WTC11 (cell line): ENCODE measurements at regions not wholly inside any gene's neighbourhood (a gene's known extent, or its start where the extent isn't known, plus 50 kb on each side); places are given as distances from the start of the nearest gene placed in this dataset.

Experiments used
- ATAC-seq: fragments of 200-7000 bp; cut with Tn5 transposase; 2 replicates; pipeline ENCODE4 v1.10.0; 2021; ENCODE audit warnings: mild to moderate bottlenecking, moderate library complexity
- CTCF ChIA-PET: fragments of 300-600 bp; sonication (Branson Sonifier 250); formaldehyde crosslinking; loops from one replicate; lab custom pipeline; 2021; ENCODE audit warnings: antibody characterized with exemption; lab: Charles Lee
- POLR2A ChIA-PET: fragments of 350-600 bp; sonication (Branson Sonifier 250); formaldehyde crosslinking; loops from one replicate; lab custom pipeline; 2021; ENCODE audit warnings: antibody characterized with exemption; lab: Charles Lee
- DNase-seq: peaks from one replicate; pipeline ENCODE4 v3.0.0; 2021; ENCODE audit warnings: low spot score
- H3K27ac Mint-ChIP-seq: 2 replicates; pipeline ENCODE4 v1.8.0; 2021; ENCODE audit warnings: mixed read lengths
- H3K27me3 Mint-ChIP-seq: 2 replicates; pipeline ENCODE4 v1.8.0; 2021; ENCODE audit warnings: low read depth, mild to moderate bottlenecking, moderate library complexity, mixed read lengths
- H3K36me3 Mint-ChIP-seq: 2 replicates; pipeline ENCODE4 v1.8.0; 2021; ENCODE audit warnings: mixed read lengths
- H3K4me1 Mint-ChIP-seq: 2 replicates; pipeline ENCODE4 v1.8.0; 2022; ENCODE audit warnings: mixed read lengths
- H3K4me3 Mint-ChIP-seq: 2 replicates; pipeline ENCODE4 v1.8.0; 2021; ENCODE audit warnings: mild to moderate bottlenecking, moderate library complexity, mixed read lengths
- H3K9me3 Mint-ChIP-seq: 2 replicates; pipeline ENCODE4 v1.8.0; 2021; ENCODE audit warnings: mixed read lengths
- ATF1 ChIP-seq: sonication (generic); formaldehyde crosslinking; IDR thresholded peaks from 2 replicates; pipeline ENCODE4 v1.8.1; 2023; ENCODE audit warnings: mild to moderate bottlenecking, moderate library complexity, missing genetic modification reagents
- GRHL2 ChIP-seq: fragments of 250-450 bp; sonication (Bioruptor Pico); IDR thresholded peaks from 2 replicates; pipeline ENCODE4 v1.8.0; 2022; ENCODE audit warnings: mild to moderate bottlenecking, moderate library complexity; ENCODE audit not compliant: insufficient replicate concordance, severe bottlenecking
- GTF2I ChIP-seq: fragments of 250-450 bp; sonication (Bioruptor Pico); conservative IDR thresholded peaks from 2 replicates; pipeline ENCODE4 v1.4.0; 2021; ENCODE audit warnings: mild to moderate bottlenecking
- JAZF1 ChIP-seq: fragments of 250-450 bp; sonication (Bioruptor Pico); IDR thresholded peaks from 2 replicates; pipeline ENCODE4 v1.9.0; 2021; ENCODE audit warnings: moderate library complexity, mild to moderate bottlenecking, inconsistent platforms
- NFE2L1 ChIP-seq: sonication (generic); formaldehyde crosslinking; IDR thresholded peaks from 2 replicates; pipeline ENCODE4 v1.8.1; 2023; ENCODE audit warnings: missing genetic modification reagents
- NFYB ChIP-seq: sonication (generic); formaldehyde crosslinking; conservative IDR thresholded peaks from 2 replicates; pipeline ENCODE4 v1.8.0; 2022; ENCODE audit warnings: low read depth, missing genetic modification reagents
- SOX15 ChIP-seq: fragments of 250-450 bp; sonication (Bioruptor Pico); IDR thresholded peaks from 2 replicates; pipeline ENCODE4 v1.9.0; 2021; ENCODE audit warnings: mild to moderate bottlenecking
- SP1 ChIP-seq: sonication (generic); formaldehyde crosslinking; conservative IDR thresholded peaks from 2 replicates; pipeline ENCODE4 v1.8.1; 2022; ENCODE audit warnings: missing genetic modification reagents
- TCF7 ChIP-seq: sonication (generic); formaldehyde crosslinking; IDR thresholded peaks from 2 replicates; pipeline ENCODE4 v1.8.0; 2022; ENCODE audit warnings: mild to moderate bottlenecking, low read depth, missing genetic modification reagents, moderate library complexity
- ZNF219 ChIP-seq: sonication (generic); formaldehyde crosslinking; IDR thresholded peaks from 2 replicates; pipeline ENCODE4 v1.8.0; 2023; ENCODE audit warnings: missing genetic modification reagents, mild to moderate bottlenecking, borderline replicate concordance
- ZNF317 ChIP-seq: sonication (generic); formaldehyde crosslinking; IDR thresholded peaks from 2 replicates; pipeline ENCODE4 v1.8.1; 2023; ENCODE audit warnings: low read depth, mild to moderate bottlenecking, moderate library complexity, missing genetic modification reagents, borderline replicate concordance
- TF ChIP-seq, protein P1 (sequence below): sonication (generic); formaldehyde crosslinking; IDR thresholded peaks from 2 replicates; pipeline ENCODE4 v1.8.0; 2022; ENCODE audit warnings: mild to moderate bottlenecking, missing genetic modification reagents
- TF ChIP-seq, protein P2 (sequence below): sonication (generic); formaldehyde crosslinking; IDR thresholded peaks from 2 replicates; pipeline ENCODE4 v1.8.1; 2023; ENCODE audit warnings: mild to moderate bottlenecking, moderate library complexity, missing genetic modification reagents
- TF ChIP-seq, protein P3 (sequence below): fragments of 250-450 bp; sonication (Bioruptor Pico); IDR thresholded peaks from 2 replicates; pipeline ENCODE4 v1.9.0; 2021; ENCODE audit warnings: mild to moderate bottlenecking, borderline replicate concordance
- TF ChIP-seq, protein P4 (sequence below): sonication (generic); formaldehyde crosslinking; IDR thresholded peaks from 2 replicates; pipeline ENCODE4 v1.8.0; 2022; ENCODE audit warnings: mild to moderate bottlenecking, missing genetic modification reagents
- TF ChIP-seq, protein P5 (sequence below): sonication (generic); formaldehyde crosslinking; conservative IDR thresholded peaks from 2 replicates; pipeline ENCODE4 v1.8.1; 2022; ENCODE audit warnings: mild to moderate bottlenecking, missing genetic modification reagents
- TF ChIP-seq, protein P6 (sequence below): sonication (generic); formaldehyde crosslinking; IDR thresholded peaks from 2 replicates; pipeline ENCODE4 v1.8.0; 2023; ENCODE audit warnings: missing genetic modification reagents
- TF ChIP-seq, protein P7 (sequence below): fragments of 250-450 bp; sonication (Bioruptor Pico); IDR thresholded peaks from 2 replicates; pipeline ENCODE4 v1.9.0; 2021; ENCODE audit warnings: mild to moderate bottlenecking

DNA sequence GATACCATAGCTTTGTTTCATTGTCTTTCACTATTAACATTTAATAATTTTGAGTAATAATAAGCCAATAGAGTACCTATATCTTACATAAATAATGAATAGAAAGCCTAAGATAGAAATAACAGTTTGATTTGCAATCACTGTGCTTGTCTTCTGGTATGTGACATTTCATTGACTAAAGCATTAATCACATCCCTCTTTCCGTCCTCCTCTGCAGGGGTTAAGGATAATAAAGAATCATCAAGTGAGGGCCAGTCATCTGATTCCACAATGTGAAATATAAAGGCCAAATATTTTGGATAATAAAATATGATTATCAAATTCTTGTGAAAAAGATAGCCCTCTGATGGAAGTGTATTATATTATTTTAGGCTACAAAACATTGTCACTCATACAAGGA is 2073.4 kb downstream of the ARAP2 start:
- POLR2A ChIA-PET = no interaction called here
- TF ChIP-seq, protein P1, sequence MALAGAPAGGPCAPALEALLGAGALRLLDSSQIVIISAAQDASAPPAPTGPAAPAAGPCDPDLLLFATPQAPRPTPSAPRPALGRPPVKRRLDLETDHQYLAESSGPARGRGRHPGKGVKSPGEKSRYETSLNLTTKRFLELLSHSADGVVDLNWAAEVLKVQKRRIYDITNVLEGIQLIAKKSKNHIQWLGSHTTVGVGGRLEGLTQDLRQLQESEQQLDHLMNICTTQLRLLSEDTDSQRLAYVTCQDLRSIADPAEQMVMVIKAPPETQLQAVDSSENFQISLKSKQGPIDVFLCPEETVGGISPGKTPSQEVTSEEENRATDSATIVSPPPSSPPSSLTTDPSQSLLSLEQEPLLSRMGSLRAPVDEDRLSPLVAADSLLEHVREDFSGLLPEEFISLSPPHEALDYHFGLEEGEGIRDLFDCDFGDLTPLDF (CRISPR knock-in tag) = no peak
- TF ChIP-seq TCF7 (CRISPR knock-in tag) (no peak), NFYB (CRISPR knock-in tag) (no peak), SP1 (CRISPR knock-in tag) (no peak), NFE2L1 (CRISPR knock-in tag) (no peak), GTF2I (no peak), ZNF219 (CRISPR knock-in tag) (no peak)
- TF ChIP-seq, protein P2, sequence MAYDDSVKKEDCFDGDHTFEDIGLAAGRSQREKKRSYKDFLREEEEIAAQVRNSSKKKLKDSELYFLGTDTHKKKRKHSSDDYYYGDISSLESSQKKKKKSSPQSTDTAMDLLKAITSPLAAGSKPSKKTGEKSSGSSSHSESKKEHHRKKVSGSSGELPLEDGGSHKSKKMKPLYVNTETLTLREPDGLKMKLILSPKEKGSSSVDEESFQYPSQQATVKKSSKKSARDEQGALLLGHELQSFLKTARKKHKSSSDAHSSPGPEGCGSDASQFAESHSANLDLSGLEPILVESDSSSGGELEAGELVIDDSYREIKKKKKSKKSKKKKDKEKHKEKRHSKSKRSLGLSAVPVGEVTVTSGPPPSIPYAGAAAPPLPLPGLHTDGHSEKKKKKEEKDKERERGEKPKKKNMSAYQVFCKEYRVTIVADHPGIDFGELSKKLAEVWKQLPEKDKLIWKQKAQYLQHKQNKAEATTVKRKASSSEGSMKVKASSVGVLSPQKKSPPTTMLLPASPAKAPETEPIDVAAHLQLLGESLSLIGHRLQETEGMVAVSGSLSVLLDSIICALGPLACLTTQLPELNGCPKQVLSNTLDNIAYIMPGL (CRISPR knock-in tag) = no peak
- TF ChIP-seq, protein P3, sequence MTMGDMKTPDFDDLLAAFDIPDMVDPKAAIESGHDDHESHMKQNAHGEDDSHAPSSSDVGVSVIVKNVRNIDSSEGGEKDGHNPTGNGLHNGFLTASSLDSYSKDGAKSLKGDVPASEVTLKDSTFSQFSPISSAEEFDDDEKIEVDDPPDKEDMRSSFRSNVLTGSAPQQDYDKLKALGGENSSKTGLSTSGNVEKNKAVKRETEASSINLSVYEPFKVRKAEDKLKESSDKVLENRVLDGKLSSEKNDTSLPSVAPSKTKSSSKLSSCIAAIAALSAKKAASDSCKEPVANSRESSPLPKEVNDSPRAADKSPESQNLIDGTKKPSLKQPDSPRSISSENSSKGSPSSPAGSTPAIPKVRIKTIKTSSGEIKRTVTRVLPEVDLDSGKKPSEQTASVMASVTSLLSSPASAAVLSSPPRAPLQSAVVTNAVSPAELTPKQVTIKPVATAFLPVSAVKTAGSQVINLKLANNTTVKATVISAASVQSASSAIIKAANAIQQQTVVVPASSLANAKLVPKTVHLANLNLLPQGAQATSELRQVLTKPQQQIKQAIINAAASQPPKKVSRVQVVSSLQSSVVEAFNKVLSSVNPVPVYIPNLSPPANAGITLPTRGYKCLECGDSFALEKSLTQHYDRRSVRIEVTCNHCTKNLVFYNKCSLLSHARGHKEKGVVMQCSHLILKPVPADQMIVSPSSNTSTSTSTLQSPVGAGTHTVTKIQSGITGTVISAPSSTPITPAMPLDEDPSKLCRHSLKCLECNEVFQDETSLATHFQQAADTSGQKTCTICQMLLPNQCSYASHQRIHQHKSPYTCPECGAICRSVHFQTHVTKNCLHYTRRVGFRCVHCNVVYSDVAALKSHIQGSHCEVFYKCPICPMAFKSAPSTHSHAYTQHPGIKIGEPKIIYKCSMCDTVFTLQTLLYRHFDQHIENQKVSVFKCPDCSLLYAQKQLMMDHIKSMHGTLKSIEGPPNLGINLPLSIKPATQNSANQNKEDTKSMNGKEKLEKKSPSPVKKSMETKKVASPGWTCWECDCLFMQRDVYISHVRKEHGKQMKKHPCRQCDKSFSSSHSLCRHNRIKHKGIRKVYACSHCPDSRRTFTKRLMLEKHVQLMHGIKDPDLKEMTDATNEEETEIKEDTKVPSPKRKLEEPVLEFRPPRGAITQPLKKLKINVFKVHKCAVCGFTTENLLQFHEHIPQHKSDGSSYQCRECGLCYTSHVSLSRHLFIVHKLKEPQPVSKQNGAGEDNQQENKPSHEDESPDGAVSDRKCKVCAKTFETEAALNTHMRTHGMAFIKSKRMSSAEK (CRISPR knock-in tag) = no peak
- TF ChIP-seq, protein P4, sequence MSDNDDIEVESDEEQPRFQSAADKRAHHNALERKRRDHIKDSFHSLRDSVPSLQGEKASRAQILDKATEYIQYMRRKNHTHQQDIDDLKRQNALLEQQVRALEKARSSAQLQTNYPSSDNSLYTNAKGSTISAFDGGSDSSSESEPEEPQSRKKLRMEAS (CRISPR knock-in tag) = no peak
- TF ChIP-seq, protein P5, sequence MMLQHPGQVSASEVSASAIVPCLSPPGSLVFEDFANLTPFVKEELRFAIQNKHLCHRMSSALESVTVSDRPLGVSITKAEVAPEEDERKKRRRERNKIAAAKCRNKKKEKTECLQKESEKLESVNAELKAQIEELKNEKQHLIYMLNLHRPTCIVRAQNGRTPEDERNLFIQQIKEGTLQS (CRISPR knock-in tag) = no peak
- TF ChIP-seq, all 79 proteins: peak for 0
- no peak for ATAC-seq
- H3K27ac Mint-ChIP-seq = no peak overlapping the region
- CTCF ChIA-PET = no interaction called here
- H3K27me3 Mint-ChIP-seq = no peaks in the 10 kb centered on the region
- peaks cover 5% of the 10 kb centered on the region; the same call in 1 of the 2 replicates for H3K4me1 Mint-ChIP-seq
- H3K4me3 Mint-ChIP-seq = no peak overlapping the region
- DNase-seq = no peak
- peaks cover under 1% of the 10 kb centered on the region; the same call in 1 of the 2 replicates for H3K36me3 Mint-ChIP-seq
- H3K9me3 Mint-ChIP-seq = peaks cover 17% of the 10 kb centered on the region; the same call in 1 of the 2 replicates

DNA sequence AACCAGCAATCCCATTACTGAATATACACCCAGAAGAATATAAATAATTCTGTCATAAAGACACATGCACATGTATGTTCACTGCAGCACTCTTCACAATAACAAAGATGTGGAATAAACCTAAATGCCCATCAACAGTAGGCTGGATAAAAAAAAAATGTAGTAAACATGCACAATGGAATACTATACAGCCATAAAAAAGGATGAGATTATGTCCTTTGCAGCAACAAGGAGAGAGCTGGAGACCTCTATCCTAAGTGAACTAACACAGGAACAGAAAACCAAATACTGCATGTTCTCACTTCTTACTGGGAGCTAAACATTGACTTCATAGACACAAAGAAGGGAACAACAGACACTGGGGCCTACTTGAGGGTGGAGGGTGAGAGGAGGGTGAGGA is 2067.7 kb downstream of the ARAP2 start:
- Mint-ChIP-seq H3K36me3 (peaks cover 3% of the 10 kb centered on the region; the same call in 1 of the 2 replicates), H3K4me3 (no peak overlapping the region), H3K9me3 (peaks cover 32% of the 10 kb centered on the region), H3K27ac (no peak overlapping the region), H3K27me3 (no peaks in the 10 kb centered on the region), H3K4me1 (peaks cover 12% of the 10 kb centered on the region)
- TF ChIP-seq, protein P6, sequence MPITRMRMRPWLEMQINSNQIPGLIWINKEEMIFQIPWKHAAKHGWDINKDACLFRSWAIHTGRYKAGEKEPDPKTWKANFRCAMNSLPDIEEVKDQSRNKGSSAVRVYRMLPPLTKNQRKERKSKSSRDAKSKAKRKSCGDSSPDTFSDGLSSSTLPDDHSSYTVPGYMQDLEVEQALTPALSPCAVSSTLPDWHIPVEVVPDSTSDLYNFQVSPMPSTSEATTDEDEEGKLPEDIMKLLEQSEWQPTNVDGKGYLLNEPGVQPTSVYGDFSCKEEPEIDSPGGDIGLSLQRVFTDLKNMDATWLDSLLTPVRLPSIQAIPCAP (CRISPR knock-in tag) = no peak
- no peak for TF ChIP-seq GRHL2
- no peak for TF ChIP-seq ZNF317 (CRISPR knock-in tag)
- TF ChIP-seq ATF1 (CRISPR knock-in tag) = no peak
- no peak for TF ChIP-seq SOX15 (CRISPR knock-in tag)
- no peak for TF ChIP-seq NFE2L1 (CRISPR knock-in tag)
- TF ChIP-seq, protein P4 (CRISPR knock-in tag) = no peak
- no peak for TF ChIP-seq JAZF1 (CRISPR knock-in tag)
- TF ChIP-seq, protein P7, sequence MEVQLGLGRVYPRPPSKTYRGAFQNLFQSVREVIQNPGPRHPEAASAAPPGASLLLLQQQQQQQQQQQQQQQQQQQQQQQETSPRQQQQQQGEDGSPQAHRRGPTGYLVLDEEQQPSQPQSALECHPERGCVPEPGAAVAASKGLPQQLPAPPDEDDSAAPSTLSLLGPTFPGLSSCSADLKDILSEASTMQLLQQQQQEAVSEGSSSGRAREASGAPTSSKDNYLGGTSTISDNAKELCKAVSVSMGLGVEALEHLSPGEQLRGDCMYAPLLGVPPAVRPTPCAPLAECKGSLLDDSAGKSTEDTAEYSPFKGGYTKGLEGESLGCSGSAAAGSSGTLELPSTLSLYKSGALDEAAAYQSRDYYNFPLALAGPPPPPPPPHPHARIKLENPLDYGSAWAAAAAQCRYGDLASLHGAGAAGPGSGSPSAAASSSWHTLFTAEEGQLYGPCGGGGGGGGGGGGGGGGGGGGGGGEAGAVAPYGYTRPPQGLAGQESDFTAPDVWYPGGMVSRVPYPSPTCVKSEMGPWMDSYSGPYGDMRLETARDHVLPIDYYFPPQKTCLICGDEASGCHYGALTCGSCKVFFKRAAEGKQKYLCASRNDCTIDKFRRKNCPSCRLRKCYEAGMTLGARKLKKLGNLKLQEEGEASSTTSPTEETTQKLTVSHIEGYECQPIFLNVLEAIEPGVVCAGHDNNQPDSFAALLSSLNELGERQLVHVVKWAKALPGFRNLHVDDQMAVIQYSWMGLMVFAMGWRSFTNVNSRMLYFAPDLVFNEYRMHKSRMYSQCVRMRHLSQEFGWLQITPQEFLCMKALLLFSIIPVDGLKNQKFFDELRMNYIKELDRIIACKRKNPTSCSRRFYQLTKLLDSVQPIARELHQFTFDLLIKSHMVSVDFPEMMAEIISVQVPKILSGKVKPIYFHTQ (CRISPR knock-in tag) = no peak
- TF ChIP-seq SP1 (CRISPR knock-in tag) = no peak
- POLR2A ChIA-PET = no interaction called here
- CTCF ChIA-PET = no interaction called here
- DNase-seq (no peak), ATAC-seq (no peak)
